WTC11 (cell line): ENCODE measurements at regions not wholly inside any gene's neighbourhood (a gene's known extent, or its start where the extent isn't known, plus 50 kb on each side); places are given as distances from the start of the nearest gene placed in this dataset.

Source experiments
- ATAC-seq: fragments of 200-7000 bp; cut with Tn5 transposase; 2 replicates; pipeline ENCODE4 v1.10.0; 2021; ENCODE audit warnings: mild to moderate bottlenecking, moderate library complexity
- CTCF ChIA-PET: fragments of 300-600 bp; sonication (Branson Sonifier 250); formaldehyde crosslinking; loops from one replicate; lab custom pipeline; 2021; ENCODE audit warnings: antibody characterized with exemption; lab: Charles Lee
- POLR2A ChIA-PET: fragments of 350-600 bp; sonication (Branson Sonifier 250); formaldehyde crosslinking; loops from one replicate; lab custom pipeline; 2021; ENCODE audit warnings: antibody characterized with exemption; lab: Charles Lee
- DNase-seq: peaks from one replicate; pipeline ENCODE4 v3.0.0; 2021; ENCODE audit warnings: low spot score
- H3K27ac Mint-ChIP-seq: 2 replicates; pipeline ENCODE4 v1.8.0; 2021; ENCODE audit warnings: mixed read lengths
- H3K27me3 Mint-ChIP-seq: 2 replicates; pipeline ENCODE4 v1.8.0; 2021; ENCODE audit warnings: low read depth, mild to moderate bottlenecking, moderate library complexity, mixed read lengths
- H3K36me3 Mint-ChIP-seq: 2 replicates; pipeline ENCODE4 v1.8.0; 2021; ENCODE audit warnings: mixed read lengths
- H3K4me1 Mint-ChIP-seq: 2 replicates; pipeline ENCODE4 v1.8.0; 2022; ENCODE audit warnings: mixed read lengths
- H3K4me3 Mint-ChIP-seq: 2 replicates; pipeline ENCODE4 v1.8.0; 2021; ENCODE audit warnings: mild to moderate bottlenecking, moderate library complexity, mixed read lengths
- H3K9me3 Mint-ChIP-seq: 2 replicates; pipeline ENCODE4 v1.8.0; 2021; ENCODE audit warnings: mixed read lengths
- CBFB ChIP-seq: sonication (generic); formaldehyde crosslinking; IDR thresholded peaks from 2 replicates; pipeline ENCODE4 v1.8.1; 2022; ENCODE audit warnings: mild to moderate bottlenecking, low read depth, missing genetic modification reagents
- CREM ChIP-seq: sonication (generic); formaldehyde crosslinking; IDR thresholded peaks from 2 replicates; pipeline ENCODE4 v1.8.1; 2022; ENCODE audit warnings: mild to moderate bottlenecking, missing genetic modification reagents, moderate library complexity
- CTCF ChIP-seq: fragments of 200-600 bp; IDR thresholded peaks from 2 replicates; pipeline ENCODE4 v1.8.0; 2022; ENCODE audit warnings: antibody characterized with exemption
- E2F1 ChIP-seq: sonication (generic); formaldehyde crosslinking; IDR thresholded peaks from 2 replicates; pipeline ENCODE4 v1.8.0; 2022; ENCODE audit warnings: mild to moderate bottlenecking, missing genetic modification reagents
- FOXP4 ChIP-seq: sonication (generic); formaldehyde crosslinking; IDR thresholded peaks from 2 replicates; pipeline ENCODE4 v1.8.0; 2022; ENCODE audit warnings: mild to moderate bottlenecking, missing genetic modification reagents
- GTF2I ChIP-seq: fragments of 250-450 bp; sonication (Bioruptor Pico); conservative IDR thresholded peaks from 2 replicates; pipeline ENCODE4 v1.4.0; 2021; ENCODE audit warnings: mild to moderate bottlenecking
- JUN ChIP-seq: sonication (generic); formaldehyde crosslinking; IDR thresholded peaks from 2 replicates; pipeline ENCODE4 v1.8.0; 2023; ENCODE audit warnings: mild to moderate bottlenecking, missing genetic modification reagents
- MYBL2 ChIP-seq: sonication (generic); formaldehyde crosslinking; IDR thresholded peaks from 2 replicates; pipeline ENCODE4 v1.8.1; 2023; ENCODE audit warnings: mild to moderate bottlenecking, moderate library complexity, missing genetic modification reagents
- NFYB ChIP-seq: sonication (generic); formaldehyde crosslinking; conservative IDR thresholded peaks from 2 replicates; pipeline ENCODE4 v1.8.0; 2022; ENCODE audit warnings: low read depth, missing genetic modification reagents
- NR1H2 ChIP-seq: sonication (generic); formaldehyde crosslinking; IDR thresholded peaks from 2 replicates; pipeline ENCODE4 v1.9.0; 2021; ENCODE audit warnings: mild to moderate bottlenecking, moderate library complexity, missing genetic modification reagents
- RORB ChIP-seq: fragments of 250-450 bp; sonication (Bioruptor Pico); IDR thresholded peaks from 2 replicates; pipeline ENCODE4 v1.9.0; 2021; ENCODE audit warnings: mild to moderate bottlenecking
- TEAD4 ChIP-seq: sonication (generic); formaldehyde crosslinking; IDR thresholded peaks from 2 replicates; pipeline ENCODE4 v1.8.0; 2022; ENCODE audit warnings: mild to moderate bottlenecking, missing genetic modification reagents
- ZBTB43 ChIP-seq: sonication (generic); formaldehyde crosslinking; IDR thresholded peaks from 2 replicates; pipeline ENCODE4 v1.8.1; 2023; ENCODE audit warnings: mild to moderate bottlenecking, missing genetic modification reagents
- ZNF138 ChIP-seq: sonication (generic); formaldehyde crosslinking; conservative IDR thresholded peaks from 2 replicates; pipeline ENCODE4 v1.8.1; 2022; ENCODE audit warnings: mild to moderate bottlenecking, moderate library complexity, missing genetic modification reagents
- ZNF281 ChIP-seq: sonication (generic); formaldehyde crosslinking; IDR thresholded peaks from 2 replicates; pipeline ENCODE4 v1.8.0; 2023; ENCODE audit warnings: mild to moderate bottlenecking, missing genetic modification reagents
- ZNF317 ChIP-seq: sonication (generic); formaldehyde crosslinking; IDR thresholded peaks from 2 replicates; pipeline ENCODE4 v1.8.1; 2023; ENCODE audit warnings: low read depth, mild to moderate bottlenecking, moderate library complexity, missing genetic modification reagents, borderline replicate concordance
- ZNF416 ChIP-seq: fragments of 250-450 bp; sonication (Bioruptor Pico); IDR thresholded peaks from 2 replicates; pipeline ENCODE4 v1.9.0; 2021; ENCODE audit warnings: mild to moderate bottlenecking, inconsistent platforms
- ZNF423 ChIP-seq: fragments of 250-450 bp; sonication (Bioruptor Pico); IDR thresholded peaks from 2 replicates; pipeline ENCODE4 v2.1.2; 2022; ENCODE audit warnings: mild to moderate bottlenecking, moderate library complexity
- ZNF671 ChIP-seq: fragments of 250-450 bp; sonication (Bioruptor Pico); IDR thresholded peaks from 2 replicates; pipeline ENCODE4 v1.8.0; 2021; ENCODE audit warnings: mild to moderate bottlenecking
- TF ChIP-seq, protein P1 (sequence below): sonication (generic); formaldehyde crosslinking; IDR thresholded peaks from 2 replicates; pipeline ENCODE4 v1.8.0; 2022; ENCODE audit warnings: mild to moderate bottlenecking, missing genetic modification reagents
- TF ChIP-seq, protein P2 (sequence below): sonication (generic); formaldehyde crosslinking; IDR thresholded peaks from 2 replicates; pipeline ENCODE4 v1.8.1; 2023; ENCODE audit warnings: mild to moderate bottlenecking, missing genetic modification reagents, moderate library complexity
- TF ChIP-seq, protein P3 (sequence below): fragments of 250-450 bp; sonication (Bioruptor Pico); IDR thresholded peaks from 2 replicates; pipeline ENCODE4 v1.8.0; 2021; ENCODE audit warnings: mild to moderate bottlenecking
- TF ChIP-seq, protein P4 (sequence below): sonication (generic); formaldehyde crosslinking; IDR thresholded peaks from 2 replicates; pipeline ENCODE4 v1.8.1; 2022; ENCODE audit warnings: mild to moderate bottlenecking, missing genetic modification reagents, moderate library complexity, borderline replicate concordance

DNA sequence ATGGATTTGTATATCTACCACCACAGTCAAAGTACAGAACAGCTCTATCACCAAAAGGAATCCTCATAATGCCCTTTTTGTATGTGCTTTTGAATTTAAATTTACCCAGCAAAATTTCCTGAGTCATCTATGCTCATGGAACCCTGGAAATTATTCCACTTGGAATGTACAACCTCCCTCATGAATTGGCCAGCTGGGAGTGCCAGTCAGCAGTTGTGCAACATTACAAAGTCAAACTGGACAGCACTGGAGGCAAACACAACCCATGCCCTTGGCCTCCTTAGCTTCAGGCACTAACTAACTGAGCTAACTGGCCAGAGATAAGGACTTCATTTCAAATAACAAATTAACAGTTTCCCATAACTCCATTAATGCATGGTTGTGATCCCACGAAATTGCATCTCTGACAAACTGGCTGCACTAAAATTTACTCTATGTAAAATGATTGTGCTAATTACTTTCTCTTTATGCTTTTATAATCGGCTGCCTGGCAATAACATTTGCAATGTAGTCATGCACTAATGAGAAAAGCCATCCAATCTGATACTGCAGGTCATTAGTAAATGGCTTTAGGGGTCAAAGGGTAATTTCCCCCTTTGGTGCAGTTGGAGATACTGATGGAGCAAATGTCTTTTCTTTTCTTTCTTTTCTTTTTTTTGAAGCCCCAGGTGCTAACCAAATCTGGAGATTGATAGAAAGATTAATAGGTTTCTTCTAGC is 270.5 kb downstream of the ACTR3 start:
- TF ChIP-seq FOXP4 (CRISPR knock-in tag) (no peak), JUN (CRISPR knock-in tag) (no peak), GTF2I (CRISPR knock-in tag) (no peak), ZNF317 (CRISPR knock-in tag) (no peak), ZBTB43 (CRISPR knock-in tag) (no peak), ZNF416 (CRISPR knock-in tag) (no peak), CTCF (no peak), E2F1 (CRISPR knock-in tag) (no peak), ZNF138 (no peak), ZNF671 (CRISPR knock-in tag) (no peak), TEAD4 (CRISPR knock-in tag) (no peak), CBFB (CRISPR knock-in tag) (no peak)
- TF ChIP-seq, protein P1, sequence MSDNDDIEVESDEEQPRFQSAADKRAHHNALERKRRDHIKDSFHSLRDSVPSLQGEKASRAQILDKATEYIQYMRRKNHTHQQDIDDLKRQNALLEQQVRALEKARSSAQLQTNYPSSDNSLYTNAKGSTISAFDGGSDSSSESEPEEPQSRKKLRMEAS (CRISPR knock-in tag): no peak
- TF ChIP-seq, protein P2, sequence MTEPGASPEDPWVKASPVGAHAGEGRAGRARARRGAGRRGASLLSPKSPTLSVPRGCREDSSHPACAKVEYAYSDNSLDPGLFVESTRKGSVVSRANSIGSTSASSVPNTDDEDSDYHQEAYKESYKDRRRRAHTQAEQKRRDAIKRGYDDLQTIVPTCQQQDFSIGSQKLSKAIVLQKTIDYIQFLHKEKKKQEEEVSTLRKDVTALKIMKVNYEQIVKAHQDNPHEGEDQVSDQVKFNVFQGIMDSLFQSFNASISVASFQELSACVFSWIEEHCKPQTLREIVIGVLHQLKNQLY (CRISPR knock-in tag): no peak
- TF ChIP-seq, protein P3, sequence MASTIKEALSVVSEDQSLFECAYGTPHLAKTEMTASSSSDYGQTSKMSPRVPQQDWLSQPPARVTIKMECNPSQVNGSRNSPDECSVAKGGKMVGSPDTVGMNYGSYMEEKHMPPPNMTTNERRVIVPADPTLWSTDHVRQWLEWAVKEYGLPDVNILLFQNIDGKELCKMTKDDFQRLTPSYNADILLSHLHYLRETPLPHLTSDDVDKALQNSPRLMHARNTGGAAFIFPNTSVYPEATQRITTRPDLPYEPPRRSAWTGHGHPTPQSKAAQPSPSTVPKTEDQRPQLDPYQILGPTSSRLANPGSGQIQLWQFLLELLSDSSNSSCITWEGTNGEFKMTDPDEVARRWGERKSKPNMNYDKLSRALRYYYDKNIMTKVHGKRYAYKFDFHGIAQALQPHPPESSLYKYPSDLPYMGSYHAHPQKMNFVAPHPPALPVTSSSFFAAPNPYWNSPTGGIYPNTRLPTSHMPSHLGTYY: no peak
- Mint-ChIP-seq H3K9me3 (peaks cover 50% of the 10 kb centered on the region), H3K27ac (no peak overlapping the region), H3K36me3 (peaks cover 16% of the 10 kb centered on the region), H3K4me3 (no peak overlapping the region), H3K4me1 (no peaks in the 10 kb centered on the region), H3K27me3 (no peaks in the 10 kb centered on the region)
- ChIA-PET POLR2A (no interaction called here), CTCF (no interaction called here)
- no peak for DNase-seq
- no peak for ATAC-seq

DNA sequence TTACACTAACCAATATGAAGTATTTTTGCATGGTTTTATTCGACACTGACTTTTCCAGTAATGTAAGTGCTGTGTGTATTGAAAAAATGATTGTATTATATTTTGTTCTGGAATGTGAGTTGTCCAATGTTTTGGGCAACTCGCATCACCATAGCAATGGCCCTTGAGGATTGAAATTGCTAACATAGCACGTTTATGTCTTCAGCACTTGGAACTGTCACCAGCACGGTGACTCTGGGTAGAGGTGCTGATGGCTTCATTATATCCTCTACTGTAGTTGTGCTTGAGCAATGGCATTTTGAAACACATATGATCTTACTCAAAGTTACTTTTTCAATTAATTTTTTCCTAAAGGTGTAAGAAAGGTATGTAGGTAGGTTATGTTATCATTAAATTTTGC is 271.5 kb downstream of the ACTR3 start:
- H3K27ac Mint-ChIP-seq: no peak overlapping the region
- ChIA-PET POLR2A (no interaction called here), CTCF (no interaction called here)
- H3K27me3 Mint-ChIP-seq: no peaks in the 10 kb centered on the region
- peaks cover 15% of the 10 kb centered on the region for H3K36me3 Mint-ChIP-seq
- H3K4me3 Mint-ChIP-seq: no peak overlapping the region
- H3K4me1 Mint-ChIP-seq: no peaks in the 10 kb centered on the region
- no peak for ATAC-seq
- H3K9me3 Mint-ChIP-seq: peaks cover 54% of the 10 kb centered on the region
- no peak for DNase-seq
- TF ChIP-seq ZNF281 (CRISPR knock-in tag) (no peak), ZNF317 (CRISPR knock-in tag) (no peak), ZNF423 (CRISPR knock-in tag) (no peak), NR1H2 (no peak), CREM (CRISPR knock-in tag) (no peak), MYBL2 (CRISPR knock-in tag) (no peak), NFYB (no peak), RORB (no peak), GTF2I (CRISPR knock-in tag) (no peak)
- TF ChIP-seq, protein P4, sequence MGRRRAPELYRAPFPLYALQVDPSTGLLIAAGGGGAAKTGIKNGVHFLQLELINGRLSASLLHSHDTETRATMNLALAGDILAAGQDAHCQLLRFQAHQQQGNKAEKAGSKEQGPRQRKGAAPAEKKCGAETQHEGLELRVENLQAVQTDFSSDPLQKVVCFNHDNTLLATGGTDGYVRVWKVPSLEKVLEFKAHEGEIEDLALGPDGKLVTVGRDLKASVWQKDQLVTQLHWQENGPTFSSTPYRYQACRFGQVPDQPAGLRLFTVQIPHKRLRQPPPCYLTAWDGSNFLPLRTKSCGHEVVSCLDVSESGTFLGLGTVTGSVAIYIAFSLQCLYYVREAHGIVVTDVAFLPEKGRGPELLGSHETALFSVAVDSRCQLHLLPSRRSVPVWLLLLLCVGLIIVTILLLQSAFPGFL (CRISPR knock-in tag): no peak
